Ovary (tissue), 7 donors: ENCODE measurements at regions not wholly inside any gene's neighbourhood (a gene's known extent, or its start where the extent isn't known, plus 50 kb on each side); places are given as distances from the start of the nearest gene placed in this dataset.

Experiments
- DNase-seq, 5 donors: peaks; one replicate each; pipeline ENCODE4 v3.0.0-alpha.2; 2019 to 2020
- H3K27ac ChIP-seq, 2 donors: fragments of 200-600 bp; one replicate each; pipeline versions ENCODE4 v1.5.1 to v1.8.0; 2019 to 2022
- H3K27me3 ChIP-seq: fragments of 200-600 bp; one replicate; pipeline ENCODE4 v1.8.0; 2022
- H3K36me3 ChIP-seq: fragments of 200-600 bp; sonication (generic); one replicate; pipeline ENCODE4 v1.5.1; 2019
- H3K4me1 ChIP-seq: one replicate; pipeline ENCODE4 v1.8.1; 2013; ENCODE audit warnings: mild to moderate bottlenecking, moderate library complexity; ENCODE audit not compliant: insufficient read depth
- H3K4me3 ChIP-seq: fragments of 200-600 bp; sonication (generic); one replicate; pipeline ENCODE4 v1.5.1; 2017
- H3K9me3 ChIP-seq, 2 donors: fragments of 200-600 bp in 1 of 2; sonication (generic) in 1 of 2; one replicate each; pipeline versions ENCODE4 v1.5.1 to v1.8.1; 2013 to 2019; ENCODE audit warnings: mild to moderate bottlenecking in 1 of 2, moderate library complexity in 1 of 2
- CTCF ChIP-seq, 3 donors: fragments of 450-650 bp in 2 of 3; fragments of 200-600 bp in 1 of 3; IDR thresholded peaks; one replicate each; pipeline versions ENCODE4 v1.5.1 to v1.8.0; 2016 to 2022; ENCODE audit warnings: antibody characterized with exemption in 3 of 3, mild to moderate bottlenecking in 1 of 3
- EP300 ChIP-seq: sonication (generic); formaldehyde crosslinking; IDR thresholded peaks from one replicate; pipeline ENCODE4 v1.6.1; 2017; ENCODE audit warnings: antibody characterized with exemption
- POLR2A ChIP-seq: fragments of 450-650 bp; IDR thresholded peaks from one replicate; pipeline ENCODE4 v1.6.1; 2017; ENCODE audit warnings: antibody characterized with exemption, mild to moderate bottlenecking, moderate library complexity
- whole genome bisulfite sequencing, 3 donors: extraction: QIAGEN DNeasy Blood & Tissue Kit in 1 of 3; methylation state at CpG; one replicate each; pipeline versions ENCODE4 v1.1.5 to v1.1.7; 2013 to 2017; 5-methylcytosine and 5-hydroxymethylcytosine counted together
- intact Hi-C, 4 donors: fragments of 100-400 bp; cut with DNase I; formaldehyde crosslinking; loops; one replicate each; pipeline versions ENCODE4 v1.11.0 to v1.15.1; 2022 to 2023
- donor health status: DM: no; HTN: no; CAD: no; lungs with moderate emphysema.
- donor health status: DM: no; HTN: no; CAD: no.
- donor health status: Bipolar disorder and iron deficiency.
- donor health status: DM: no; HTN: no; CAD: no.
- donor health status: DM: yes; HTN: yes; CAD: no.

- no peak for TF ChIP-seq POLR2A
- no peak for TF ChIP-seq EP300
- TF ChIP-seq CTCF (IDR thresholded peaks at IDR 0.05), result no peak
- no peak for DNase-seq
- Histone ChIP-seq H3K4me3 (no peak overlapping the region), H3K27ac (no peak overlapping the region), H3K36me3 (no peaks in the 10 kb centered on the region), H3K9me3 (no peaks in the 10 kb centered on the region), H3K27me3 (no peaks in the 10 kb centered on the region), H3K4me1 (no peaks in the 10 kb centered on the region)
- 57 to 77% (median 74%) methylated on average over 4 of the region's 4 CpGs for WGBS, 3 donors
- intact Hi-C loops, result no loop called here
Measured at GRCh38 chr17:5873781-5874180, 196.4 kb upstream of the WSCD1 start.

- no peaks in the 10 kb centered on the region for H3K36me3 ChIP-seq
- H3K9me3 ChIP-seq, result no peaks in the 10 kb centered on the region
- no peaks in the 10 kb centered on the region for H3K4me1 ChIP-seq
- H3K27me3 ChIP-seq, result no peaks in the 10 kb centered on the region
- no peak for DNase-seq
- WGBS, 3 donors, result 41 to 53% (median 42%) methylated on average over 6 of the region's 6 CpGs
- TF ChIP-seq EP300, result no peak
- no peak for TF ChIP-seq POLR2A
- TF ChIP-seq CTCF (IDR thresholded peaks at IDR 0.05), result no peak
- no peak overlapping the region for H3K4me3 ChIP-seq
- intact Hi-C loops, result no loop called here
- H3K27ac ChIP-seq, result no peak overlapping the region
Measured at GRCh38 chr17:5874486-5874885, 195.7 kb upstream of the WSCD1 start.

GRCh38 chr17:5877366-5877765 is 192.8 kb upstream of the WSCD1 start:
- intact Hi-C loops, result no loop called here
- no peak overlapping the region for H3K27ac ChIP-seq
- DNase-seq, result no peak
- H3K27me3 ChIP-seq, result no peaks in the 10 kb centered on the region
- TF ChIP-seq EP300 (no peak), POLR2A (no peak), CTCF (IDR thresholded peaks at IDR 0.05) (no peak)
- no peaks in the 10 kb centered on the region for H3K4me1 ChIP-seq
- H3K9me3 ChIP-seq, result no peaks in the 10 kb centered on the region
- 36 to 46% (median 37%) methylated on average over 1 of the region's 1 CpG for WGBS, 3 donors
- H3K36me3 ChIP-seq, result no peaks in the 10 kb centered on the region
- no peak overlapping the region for H3K4me3 ChIP-seq

- no peaks in the 10 kb centered on the region for H3K9me3 ChIP-seq
- intact Hi-C loops, result no loop called here
- no peaks in the 10 kb centered on the region for H3K4me1 ChIP-seq
- no peaks in the 10 kb centered on the region for H3K36me3 ChIP-seq
- H3K27me3 ChIP-seq, result no peaks in the 10 kb centered on the region
- DNase-seq, result peak in 1 of 5 donors; percentile 10
- no peak overlapping the region for H3K4me3 ChIP-seq
- no peak overlapping the region for H3K27ac ChIP-seq
- TF ChIP-seq CTCF (IDR thresholded peaks at IDR 0.05) (no peak), POLR2A (no peak), EP300 (no peak)
- WGBS, 3 donors, result 9 to 23% (median 12%) methylated on average over 10 of the region's 10 CpGs
Measured at GRCh38 chr17:5877948-5878347, 192.2 kb upstream of the WSCD1 start.

- no peak for DNase-seq
- no peak overlapping the region for H3K27ac ChIP-seq
- no peaks in the 10 kb centered on the region for H3K9me3 ChIP-seq
- H3K4me3 ChIP-seq, result no peak overlapping the region
- no peaks in the 10 kb centered on the region for H3K36me3 ChIP-seq
- intact Hi-C loops, result no loop called here
- H3K4me1 ChIP-seq, result no peaks in the 10 kb centered on the region
- TF ChIP-seq POLR2A, result no peak
- no peak for TF ChIP-seq CTCF (IDR thresholded peaks at IDR 0.05)
- TF ChIP-seq EP300, result no peak
- WGBS, 3 donors, result 75 to 85% (median 78%) methylated on average over 6 of the region's 6 CpGs
- H3K27me3 ChIP-seq, result no peaks in the 10 kb centered on the region
Measured at GRCh38 chr17:5881849-5882248, 188.3 kb upstream of the WSCD1 start.
